ENCODE measurements at regions not wholly inside any gene's neighbourhood (a gene's known extent, or its start where the extent isn't known, plus 50 kb on each side); places are given as distances from the start of the nearest gene placed in this dataset.

GRCh38 chr14:38120109-38120508, 87.6 kb upstream of the SSTR1 start:
- Histone ChIP-seq H3K9me3 (ENCODE audit: low read length) (no peaks in the 10 kb centered on the region), H3K27me3 (ENCODE audit: insufficient read depth, low read depth, low read length) (no peaks in the 10 kb centered on the region), H3K79me2 (replicated peaks; ENCODE audit: insufficient read depth, low read length) (no peaks in the 10 kb centered on the region), H3K9ac (ENCODE audit: low read length) (no peak overlapping the region), H4K20me1 (ENCODE audit: insufficient read depth) (no peaks in the 10 kb centered on the region), H3F3A (ENCODE audit: insufficient read depth, low read length, poor library complexity, severe bottlenecking) (no peaks in the 10 kb centered on the region), H3K36me3 (ENCODE audit: insufficient read depth, low read length) (no peaks in the 10 kb centered on the region), H3K9me2 (ENCODE audit: insufficient read depth, low read length) (no peaks in the 10 kb centered on the region), H3K4me2 (ENCODE audit: low read length) (no peak overlapping the region), H3K27ac (ENCODE audit: low read length) (no peak overlapping the region), H3K4me3 (ENCODE audit: low read length) (no peak overlapping the region), H2AFZ (ENCODE audit: low read depth, low read length) (no peak overlapping the region)
- no peak for TF ChIP-seq EP300 (conservative IDR thresholded peaks at IDR 0.05; ENCODE audit: poor library complexity, severe bottlenecking)
- TF ChIP-seq EZH2 (IDR thresholded peaks at IDR 0.05; ENCODE audit: borderline replicate concordance, insufficient read depth, low read length, poor library complexity, severe bottlenecking) = no peak
- no peak for TF ChIP-seq TAF1 (IDR thresholded peaks at IDR 0.05; ENCODE audit: low read depth)
- no peak for TF ChIP-seq MXI1 (conservative IDR thresholded peaks at IDR 0.05; ENCODE audit: poor library complexity, severe bottlenecking)
- no peak for TF ChIP-seq POLR2AphosphoS5 (IDR thresholded peaks at IDR 0.05)
- TF ChIP-seq CTCF (IDR thresholded peaks at IDR 0.05; ENCODE audit: poor library complexity, severe bottlenecking) = no peak
- TF ChIP-seq SMC3 (conservative IDR thresholded peaks at IDR 0.05; ENCODE audit: poor library complexity) = no peak

GRCh38 chr14:38121320-38122020, 86.2 kb upstream of the SSTR1 start:
- no peak for TF ChIP-seq TAF1 (IDR thresholded peaks at IDR 0.05; ENCODE audit: low read depth)
- TF ChIP-seq EP300 (conservative IDR thresholded peaks at IDR 0.05; ENCODE audit: poor library complexity, severe bottlenecking) = no peak
- no peak for TF ChIP-seq SMC3 (conservative IDR thresholded peaks at IDR 0.05; ENCODE audit: poor library complexity)
- TF ChIP-seq CTCF (IDR thresholded peaks at IDR 0.05; ENCODE audit: poor library complexity, severe bottlenecking) = no peak
- TF ChIP-seq EZH2 (IDR thresholded peaks at IDR 0.05; ENCODE audit: borderline replicate concordance, insufficient read depth, low read length, poor library complexity, severe bottlenecking) = no peak
- TF ChIP-seq REST (IDR thresholded peaks at IDR 0.05; ENCODE audit: borderline replicate concordance) = no peak
- TF ChIP-seq POLR2AphosphoS5 (IDR thresholded peaks at IDR 0.05) = no peak
- TF ChIP-seq MXI1 (conservative IDR thresholded peaks at IDR 0.05; ENCODE audit: poor library complexity, severe bottlenecking) = no peak
- no peak for TF ChIP-seq RAD21 (conservative IDR thresholded peaks at IDR 0.05)
- no peaks in the 10 kb centered on the region for H3K9me3 ChIP-seq (ENCODE audit: low read length)
- no peaks in the 10 kb centered on the region for H3K79me2 ChIP-seq (replicated peaks; ENCODE audit: insufficient read depth, low read length)
- H3K9me2 ChIP-seq (ENCODE audit: insufficient read depth, low read length) = no peaks in the 10 kb centered on the region
- no peaks in the 10 kb centered on the region for H3K36me3 ChIP-seq (ENCODE audit: insufficient read depth, low read length)
- H4K20me1 ChIP-seq (ENCODE audit: insufficient read depth) = no peaks in the 10 kb centered on the region
- no peak overlapping the region for H2AFZ ChIP-seq (ENCODE audit: low read depth, low read length)
- no peaks in the 10 kb centered on the region for H3F3A ChIP-seq (ENCODE audit: insufficient read depth, low read length, poor library complexity, severe bottlenecking)
- H3K9ac ChIP-seq (ENCODE audit: low read length) = no peak overlapping the region
- no peaks in the 10 kb centered on the region for H3K27me3 ChIP-seq (ENCODE audit: insufficient read depth, low read depth, low read length)
- no peak overlapping the region for H3K4me2 ChIP-seq (ENCODE audit: low read length)
- no peak overlapping the region for H3K4me3 ChIP-seq (ENCODE audit: low read length)
- H3K27ac ChIP-seq (ENCODE audit: low read length) = no peak overlapping the region

Measured in neural cell (in vitro differentiated cells).